ENCODE measurements at regions not wholly inside any gene's neighbourhood (a gene's known extent, or its start where the extent isn't known, plus 50 kb on each side); places are given as distances from the start of the nearest gene placed in this dataset.
A peak's percentile ranks its signal among the peaks of the same experiment; 100 is the strongest.
"Not testable (repeated sequence)": the region's sequence is repeated elsewhere in the genome, so short reads cannot be mapped to it uniquely, and the experiment has no call there.

DNA sequence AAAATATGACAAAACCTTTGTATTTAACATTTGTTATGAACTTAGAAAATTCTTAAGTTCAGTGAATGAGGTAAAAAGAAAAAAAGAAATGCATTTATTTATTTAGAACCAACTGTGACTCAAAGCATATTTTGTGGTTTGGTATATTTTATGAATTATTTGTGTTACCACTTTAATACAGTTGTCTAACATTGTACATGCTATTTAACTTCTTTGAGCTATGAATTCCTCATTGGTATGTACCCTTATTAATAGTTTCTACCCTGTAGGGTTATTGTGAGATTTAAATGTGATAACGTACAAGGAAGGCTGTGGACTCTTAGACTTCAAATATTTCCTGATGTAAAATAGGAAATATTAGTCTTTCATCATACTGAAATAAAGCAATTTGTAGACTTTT lies 162.6 kb downstream of the MMUT start:
- no peak for TF ChIP-seq CTCF (IDR thresholded peaks at IDR 0.05; ENCODE audit: low read length, missing control alignments)
- H3K4me3 ChIP-seq (replicated peaks; ENCODE audit: low read depth, low read length) = no peak overlapping the region
- no peak for DNase-seq (ENCODE audit: low read depth)

GRCh38 chr6:49299279-49299678 lies 163.8 kb downstream of the MMUT start:
- no peak for DNase-seq (ENCODE audit: low read depth)
- H3K4me3 ChIP-seq (replicated peaks; ENCODE audit: low read depth, low read length) = no peak overlapping the region
- TF ChIP-seq CTCF (IDR thresholded peaks at IDR 0.05; ENCODE audit: low read length, missing control alignments) = no peak

DNA sequence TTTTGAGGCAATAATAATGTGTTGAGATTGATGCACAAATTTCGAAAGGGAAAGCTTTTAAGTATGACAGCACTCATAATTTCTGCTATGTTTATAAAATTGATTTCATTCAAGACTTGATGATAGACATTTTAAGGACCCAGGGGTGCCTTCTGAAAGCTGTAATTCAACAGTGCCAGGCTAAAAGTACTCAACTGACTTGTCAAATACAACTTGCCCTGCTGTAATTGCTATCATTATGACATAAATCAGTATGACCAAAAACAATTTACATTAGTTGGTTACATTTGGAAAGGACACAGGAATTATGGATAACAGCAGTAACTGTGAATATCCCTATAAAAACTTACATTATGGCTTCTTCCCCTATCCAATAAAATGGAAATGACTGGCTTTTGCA lies 178.9 kb downstream of the MMUT start:
- DNase-seq (ENCODE audit: low read depth) = no peak
- TF ChIP-seq CTCF (IDR thresholded peaks at IDR 0.05; ENCODE audit: low read length, missing control alignments) = no peak
- no peak overlapping the region for H3K4me3 ChIP-seq (replicated peaks; ENCODE audit: low read depth, low read length)

GRCh38 chr6:49274809-49275769 lies 188.0 kb downstream of the MMUT start:
- DNase-seq (ENCODE audit: low read depth); H3K4me3 ChIP-seq (replicated peaks; ENCODE audit: low read depth, low read length): not testable (repeated sequence)

DNA sequence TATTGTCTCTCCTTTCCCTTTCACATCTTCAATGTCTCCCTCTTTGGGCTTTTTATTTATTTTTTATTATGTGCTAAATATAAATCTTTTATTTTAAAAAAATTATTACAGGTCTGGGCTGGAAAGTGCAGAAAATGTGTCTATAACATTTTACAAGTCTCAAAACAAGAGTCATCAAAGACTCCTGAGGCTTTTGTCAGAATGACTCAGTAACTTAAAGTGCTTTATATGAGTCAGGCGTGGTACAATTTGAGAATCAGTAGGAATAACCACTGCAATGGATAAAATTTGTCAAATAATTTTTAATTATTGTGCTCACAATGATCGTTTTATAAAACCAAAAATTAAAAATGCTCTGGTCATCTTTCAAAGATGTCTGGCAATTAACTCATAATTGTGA lies 193.9 kb downstream of the MMUT start:
- peak; percentile 14 for DNase-seq (ENCODE audit: low read depth)
- no peak for TF ChIP-seq CTCF (IDR thresholded peaks at IDR 0.05; ENCODE audit: low read length, missing control alignments)
- no peak overlapping the region for H3K4me3 ChIP-seq (replicated peaks; ENCODE audit: low read depth, low read length)

DNA sequence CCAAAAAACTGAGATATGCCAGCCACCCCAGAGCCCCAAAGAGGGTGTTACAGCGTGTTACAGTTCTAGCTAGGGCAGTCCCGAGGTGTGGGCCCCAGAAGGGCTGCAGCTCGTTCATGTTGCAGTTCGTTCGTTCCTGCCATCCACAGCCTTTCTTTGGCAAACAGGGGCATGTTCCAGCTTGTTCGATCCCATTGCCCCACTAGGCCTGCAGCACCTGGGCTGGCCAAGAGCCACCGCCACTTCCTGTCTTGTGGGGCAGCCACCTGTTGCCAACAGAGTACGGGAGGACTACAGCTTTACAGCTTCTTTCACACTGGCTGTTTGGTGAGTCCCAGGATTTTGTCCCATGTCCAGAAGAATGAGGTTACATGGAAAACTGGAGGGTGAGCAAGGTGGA lies 198.1 kb downstream of the MMUT start:
- DNase-seq (ENCODE audit: low read depth) = no peak
- no peak overlapping the region for H3K4me3 ChIP-seq (replicated peaks; ENCODE audit: low read depth, low read length)
- TF ChIP-seq CTCF (IDR thresholded peaks at IDR 0.05; ENCODE audit: low read length, missing control alignments) = no peak

DNA sequence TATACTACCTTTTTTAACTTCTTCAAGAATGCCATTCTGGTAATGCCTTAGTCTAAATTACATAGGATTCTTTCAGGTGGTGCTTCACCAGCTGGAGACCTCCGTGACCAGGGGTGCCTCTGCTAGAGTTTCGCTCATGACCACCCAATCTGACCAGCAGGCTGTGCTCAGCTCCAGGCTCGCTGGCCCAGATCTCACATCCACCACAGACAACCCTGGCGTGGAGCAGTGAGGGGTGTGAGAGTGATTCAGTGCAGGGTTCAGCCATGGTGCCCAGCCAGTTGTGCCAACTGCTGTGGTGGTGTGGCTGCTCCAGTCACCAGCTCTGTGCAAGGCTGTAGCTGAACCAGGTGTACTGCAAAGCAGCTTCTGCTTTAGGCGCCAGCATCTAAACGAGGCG lies 198.6 kb downstream of the MMUT start:
- DNase-seq (ENCODE audit: low read depth) = no peak
- H3K4me3 ChIP-seq (replicated peaks; ENCODE audit: low read depth, low read length) = no peak overlapping the region
- TF ChIP-seq CTCF (IDR thresholded peaks at IDR 0.05; ENCODE audit: low read length, missing control alignments) = no peak
